Activated B cell treated with CpG ODN at 0.5 μM for 24 hours (primary cell): ENCODE measurements at regions not wholly inside any gene's neighbourhood (a gene's known extent, or its start where the extent isn't known, plus 50 kb on each side); places are given as distances from the start of the nearest gene placed in this dataset.

Experiments
- ATAC-seq: fragments of 200-7000 bp; cut with Tn5 transposase; one replicate; pipeline ENCODE4 v1.10.0; 2021; ENCODE audit warnings: low read depth, mild to moderate bottlenecking, moderate library complexity
- CTCF ChIA-PET: fragments of 350-600 bp; sonication (Branson Sonifier 250); formaldehyde crosslinking; loops from one replicate; lab custom pipeline; 2021; ENCODE audit warnings: antibody characterized with exemption; lab: Charles Lee
- POLR2A ChIA-PET: fragments of 350-600 bp; sonication (Branson Sonifier 250); formaldehyde crosslinking; loops from one replicate; lab custom pipeline; 2021; ENCODE audit warnings: antibody characterized with exemption; lab: Charles Lee
- DNase-seq: peaks from one replicate; pipeline ENCODE4 v3.0.0; 2022
- H3K27ac Mint-ChIP-seq: one replicate; pipeline ENCODE4 v1.8.0; 2020; ENCODE audit warnings: mixed read lengths
- H3K27me3 Mint-ChIP-seq: one replicate; pipeline ENCODE4 v1.8.0; 2021; ENCODE audit warnings: mixed read lengths
- H3K36me3 Mint-ChIP-seq: one replicate; pipeline ENCODE4 v1.8.0; 2021; ENCODE audit warnings: low read depth, mixed read lengths
- H3K4me1 Mint-ChIP-seq: one replicate; pipeline ENCODE4 v1.8.0; 2021; ENCODE audit warnings: mixed read lengths
- H3K4me3 Mint-ChIP-seq: one replicate; pipeline ENCODE4 v1.8.0; 2020; ENCODE audit warnings: mild to moderate bottlenecking, mixed read lengths
- H3K9me3 Mint-ChIP-seq: one replicate; pipeline ENCODE4 v1.8.0; 2020; ENCODE audit warnings: mixed read lengths
- CTCF ChIP-seq: fragments of 200-600 bp; IDR thresholded peaks from one replicate; pipeline ENCODE4 v1.8.0; 2022; ENCODE audit warnings: antibody characterized with exemption, mild to moderate bottlenecking
- intact Hi-C: fragments of 100-400 bp; cut with micrococcal nuclease; formaldehyde crosslinking; loops from one replicate; pipeline ENCODE4 v1.15.1; 2024

DNA sequence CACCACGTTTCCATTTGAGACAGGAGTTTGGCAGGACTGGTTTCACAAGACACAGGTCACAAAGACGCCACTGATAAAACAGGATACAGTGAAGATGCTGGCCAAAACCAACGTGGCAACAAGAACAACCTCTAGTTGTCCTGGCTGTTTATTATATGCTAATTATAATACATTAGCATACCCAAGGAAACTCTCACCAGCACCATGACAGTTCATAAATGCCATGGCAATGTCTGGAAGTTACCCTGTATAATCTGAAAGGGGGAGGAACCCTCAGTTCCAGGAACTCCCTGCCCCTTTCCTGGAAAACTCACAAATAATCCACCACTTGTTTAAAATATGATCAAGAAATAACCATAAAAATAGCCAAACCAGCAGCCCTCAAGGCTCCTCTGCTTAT is 148.3 kb downstream of the RBM43 start:
- intact Hi-C loops = no loop called here
- ATAC-seq = no peak

GRCh38 chr2:151111599-151112278 is 149.9 kb downstream of the RBM43 start:
- H3K36me3 Mint-ChIP-seq = no peaks in the 10 kb centered on the region
- ChIA-PET CTCF (no interaction called here), POLR2A (no interaction called here)
- no peak for ATAC-seq
- H3K27me3 Mint-ChIP-seq = peaks cover 5% of the 10 kb centered on the region
- no peak for TF ChIP-seq CTCF
- no peak overlapping the region for H3K27ac Mint-ChIP-seq
- DNase-seq = no peak
- H3K9me3 Mint-ChIP-seq = peaks cover 4% of the 10 kb centered on the region
- no peaks in the 10 kb centered on the region for H3K4me1 Mint-ChIP-seq
- intact Hi-C loops = no loop called here
- H3K4me3 Mint-ChIP-seq = no peak overlapping the region

More for the DNA sequence above, 148.3 kb downstream of the RBM43 start:
- ChIA-PET POLR2A (no interaction called here), CTCF (no interaction called here)
- Mint-ChIP-seq H3K27ac (no peak overlapping the region), H3K27me3 (peaks cover 5% of the 10 kb centered on the region), H3K36me3 (no peaks in the 10 kb centered on the region), H3K4me3 (no peak overlapping the region), H3K9me3 (peaks cover 9% of the 10 kb centered on the region), H3K4me1 (no peaks in the 10 kb centered on the region)
- no peak for DNase-seq
- no peak for TF ChIP-seq CTCF

DNA sequence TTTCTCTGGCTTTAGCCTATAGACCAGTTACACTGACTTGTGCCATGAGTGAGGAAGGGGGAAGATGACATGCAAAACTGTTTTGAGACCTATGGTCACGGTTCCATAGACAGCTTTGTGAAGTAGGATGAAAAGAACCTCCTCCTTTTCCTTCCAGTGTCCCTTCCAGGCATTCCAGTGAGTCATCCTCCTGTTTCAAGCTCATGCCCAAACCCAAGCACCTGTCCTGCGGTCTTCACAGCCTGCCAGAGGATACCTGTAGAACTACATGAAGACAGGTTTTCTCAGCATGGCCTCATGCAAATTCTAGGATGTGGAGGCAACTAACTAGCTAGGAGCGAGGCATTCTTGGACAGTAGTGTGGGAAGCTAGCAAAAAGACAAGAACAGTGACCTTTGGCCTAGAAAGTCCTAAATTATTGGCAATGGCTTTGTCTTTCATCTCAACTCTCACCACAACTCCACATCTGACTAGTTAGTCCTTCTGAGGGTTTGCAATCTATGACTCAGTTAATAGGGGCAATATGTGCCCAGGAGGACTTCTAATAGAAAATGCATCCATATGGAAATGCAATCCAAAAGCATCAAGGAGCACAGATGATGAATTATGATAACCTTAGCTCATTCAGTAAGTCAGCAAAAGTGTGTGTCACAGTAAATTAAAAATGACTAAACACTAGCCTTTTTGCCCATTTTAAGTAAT is 154.7 kb downstream of the RBM43 start:
- Mint-ChIP-seq H3K4me3 (no peak overlapping the region), H3K4me1 (no peaks in the 10 kb centered on the region), H3K27ac (no peak overlapping the region), H3K36me3 (no peaks in the 10 kb centered on the region), H3K27me3 (peaks cover 4% of the 10 kb centered on the region), H3K9me3 (peaks cover 6% of the 10 kb centered on the region)
- no peak for ATAC-seq
- CTCF ChIA-PET = no interaction called here
- intact Hi-C loops = no loop called here
- POLR2A ChIA-PET = no interaction called here
- DNase-seq = no peak
- TF ChIP-seq CTCF = no peak

- ChIA-PET CTCF (no interaction called here), POLR2A (no interaction called here)
- Mint-ChIP-seq H3K4me1 (no peaks in the 10 kb centered on the region), H3K27ac (no peak overlapping the region), H3K4me3 (no peak overlapping the region), H3K36me3 (no peaks in the 10 kb centered on the region), H3K9me3 (peaks cover 6% of the 10 kb centered on the region), H3K27me3 (peaks cover 1% of the 10 kb centered on the region)
- DNase-seq (no peak), ATAC-seq (no peak)
- intact Hi-C loops = no loop called here
- no peak for TF ChIP-seq CTCF
Measured at GRCh38 chr2:151103551-151103950, 158.1 kb downstream of the RBM43 start.

DNA sequence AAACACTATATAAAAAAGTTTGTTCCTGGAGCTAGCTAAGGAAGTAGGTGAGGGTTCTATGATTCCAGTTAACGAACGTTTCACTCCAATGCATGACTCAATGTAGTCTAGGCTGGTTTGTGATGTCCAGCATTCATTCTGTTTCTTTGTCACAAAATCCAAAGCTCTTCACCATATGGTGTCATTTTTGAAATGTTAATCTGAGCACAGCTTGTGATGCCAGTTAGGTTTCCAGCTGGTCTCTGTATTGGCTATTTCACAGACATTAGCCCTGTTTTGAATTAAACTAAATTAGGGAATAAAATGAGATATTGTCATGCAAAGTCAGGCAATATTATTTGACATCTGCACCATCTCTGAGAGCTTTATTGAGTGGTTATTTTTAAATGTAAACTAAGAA is 159.4 kb downstream of the RBM43 start:
- Mint-ChIP-seq H3K9me3 (peaks cover 2% of the 10 kb centered on the region), H3K27ac (no peak overlapping the region), H3K4me1 (no peaks in the 10 kb centered on the region), H3K36me3 (no peaks in the 10 kb centered on the region), H3K4me3 (no peak overlapping the region), H3K27me3 (peaks cover 1% of the 10 kb centered on the region)
- DNase-seq = no peak
- ATAC-seq = no peak
- TF ChIP-seq CTCF = no peak
- ChIA-PET CTCF (no interaction called here), POLR2A (no interaction called here)
- intact Hi-C loops = no loop called here
